ENCODE measurements at regions not wholly inside any gene's neighbourhood (a gene's known extent, or its start where the extent isn't known, plus 50 kb on each side); places are given as distances from the start of the nearest gene placed in this dataset.

- DNase-seq (no peak), ATAC-seq (no peak)
- Mint-ChIP-seq H3K27me3 (peaks cover 27% of the 10 kb centered on the region), H3K36me3 (no peaks in the 10 kb centered on the region), H3K4me3 (no peak overlapping the region), H3K9me3 (ENCODE audit: low read depth) (no peaks in the 10 kb centered on the region), H3K27ac (no peak overlapping the region), H3K4me1 (peaks cover 4% of the 10 kb centered on the region)
- CTCF ChIA-PET: no interaction called here
These were observed 95.5 kb downstream of the RPL27A start for GRCh38 chr11:8777907-8778767.

DNA sequence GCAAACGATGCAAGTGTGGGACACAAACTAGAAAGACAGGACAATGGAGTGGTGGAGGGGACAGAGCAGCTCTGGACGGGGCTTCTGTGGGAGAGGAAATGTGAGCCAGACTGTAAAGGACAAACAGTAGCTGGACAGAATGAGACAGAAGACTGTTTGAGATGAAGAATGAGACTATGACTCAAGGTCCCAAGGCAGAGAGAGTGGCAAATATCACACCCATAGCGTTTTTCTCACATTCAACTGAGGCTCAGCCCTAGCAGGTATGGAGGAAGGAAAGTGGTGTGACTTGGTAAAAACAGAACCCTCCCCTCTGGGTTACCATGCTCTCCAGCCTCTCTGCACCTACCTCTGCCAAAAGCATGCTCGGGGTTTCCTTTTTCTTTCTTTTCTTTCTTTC lies 96.5 kb downstream of the RPL27A start:
- no peaks in the 10 kb centered on the region for H3K36me3 Mint-ChIP-seq
- CTCF ChIA-PET: no interaction called here

GRCh38 chr11:8779732-8780131 lies 97.1 kb downstream of the RPL27A start:
- H3K36me3 Mint-ChIP-seq: no peaks in the 10 kb centered on the region
- CTCF ChIA-PET: interaction anchor here (1.0 kb wide), 1 partner anchor 8 kb away, joined by 3 read pairs; no protein-coding TSS in a partner anchor
- no peaks in the 10 kb centered on the region for H3K4me1 Mint-ChIP-seq
- no peaks in the 10 kb centered on the region for H3K9me3 Mint-ChIP-seq (ENCODE audit: low read depth)
- peaks cover 34% of the 10 kb centered on the region for H3K27me3 Mint-ChIP-seq
- H3K27ac Mint-ChIP-seq: no peak overlapping the region
- no peak for ATAC-seq
- no peak for DNase-seq
- H3K4me3 Mint-ChIP-seq: no peak overlapping the region

More for the DNA sequence above, 96.5 kb downstream of the RPL27A start:
- H3K27ac Mint-ChIP-seq: no peak overlapping the region
- H3K4me3 Mint-ChIP-seq: no peak overlapping the region
- no peak for ATAC-seq
- H3K4me1 Mint-ChIP-seq: peaks cover 4% of the 10 kb centered on the region
- no peaks in the 10 kb centered on the region for H3K9me3 Mint-ChIP-seq (ENCODE audit: low read depth)
- no peak for DNase-seq
- peaks cover 34% of the 10 kb centered on the region for H3K27me3 Mint-ChIP-seq

- H3K4me3 Mint-ChIP-seq: no peak overlapping the region
- peaks cover 31% of the 10 kb centered on the region for H3K27me3 Mint-ChIP-seq
- H3K9me3 Mint-ChIP-seq (ENCODE audit: low read depth): no peaks in the 10 kb centered on the region
- DNase-seq (no peak), ATAC-seq (no peak)
- H3K4me1 Mint-ChIP-seq: peaks cover 7% of the 10 kb centered on the region
- CTCF ChIA-PET: no interaction called here
- no peaks in the 10 kb centered on the region for H3K36me3 Mint-ChIP-seq
- H3K27ac Mint-ChIP-seq: no peak overlapping the region
These were observed 102.4 kb downstream of the RPL27A start for GRCh38 chr11:8784954-8785353.

DNA sequence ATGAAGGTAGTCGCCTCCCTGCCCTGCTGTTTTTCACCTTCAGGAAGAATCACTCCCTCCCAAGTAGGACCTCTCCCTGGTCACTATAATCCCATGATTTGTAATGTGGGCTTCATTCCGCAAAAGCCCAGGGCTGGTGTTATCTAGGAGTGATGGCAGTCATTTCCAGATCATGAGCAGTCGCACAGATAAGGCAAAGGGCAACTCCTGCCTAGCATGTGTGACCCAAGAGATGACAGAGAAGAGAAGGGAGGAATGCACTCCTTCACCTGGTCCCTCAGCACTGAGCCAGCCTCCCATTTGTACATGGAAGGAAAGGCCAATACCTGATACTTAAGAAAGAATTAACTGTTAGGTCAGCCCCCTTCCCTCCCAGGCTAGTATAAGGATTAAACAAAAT lies 102.9 kb downstream of the RPL27A start:
- Mint-ChIP-seq H3K27me3 (peaks cover 28% of the 10 kb centered on the region), H3K27ac (no peak overlapping the region), H3K4me3 (no peak overlapping the region), H3K9me3 (ENCODE audit: low read depth) (no peaks in the 10 kb centered on the region), H3K4me1 (peaks cover 7% of the 10 kb centered on the region), H3K36me3 (no peaks in the 10 kb centered on the region)
- CTCF ChIA-PET: no interaction called here
- DNase-seq (no peak), ATAC-seq (no peak)

GRCh38 chr11:8785998-8786397 lies 103.4 kb downstream of the RPL27A start:
- CTCF ChIA-PET: no interaction called here
- no peak overlapping the region for H3K4me3 Mint-ChIP-seq
- peaks cover 22% of the 10 kb centered on the region for H3K27me3 Mint-ChIP-seq

DNA sequence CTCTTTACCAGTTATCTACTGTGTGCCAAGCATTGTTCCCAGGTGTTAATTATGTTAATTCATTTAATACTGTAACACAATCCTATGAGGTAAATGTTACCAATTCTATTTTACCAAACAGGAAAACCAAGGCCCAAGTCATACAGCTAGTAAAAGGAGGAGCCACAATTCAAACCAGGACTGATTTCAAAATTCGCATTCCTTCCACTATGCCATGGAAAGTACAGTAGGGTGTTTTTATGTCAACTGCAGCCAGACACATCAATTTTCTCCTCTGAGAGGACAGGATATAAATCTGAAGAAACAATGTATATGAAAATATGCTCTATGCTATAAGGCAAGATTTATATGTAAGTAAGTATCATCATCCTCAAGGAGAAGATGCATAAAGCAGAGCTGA lies 104.3 kb downstream of the RPL27A start:
- ATAC-seq: no peak

More at GRCh38 chr11:8785998-8786397, 103.4 kb downstream of the RPL27A start:
- Mint-ChIP-seq H3K36me3 (no peaks in the 10 kb centered on the region), H3K4me1 (peaks cover 7% of the 10 kb centered on the region), H3K9me3 (ENCODE audit: low read depth) (no peaks in the 10 kb centered on the region), H3K27ac (no peak overlapping the region)
- DNase-seq (no peak), ATAC-seq (no peak)

GRCh38 chr11:8787372-8787771 lies 104.8 kb downstream of the RPL27A start:
- no peak for ATAC-seq

More for the DNA sequence above, 104.3 kb downstream of the RPL27A start:
- Mint-ChIP-seq H3K36me3 (no peaks in the 10 kb centered on the region), H3K27me3 (peaks cover 13% of the 10 kb centered on the region), H3K27ac (no peak overlapping the region), H3K4me1 (peaks cover 7% of the 10 kb centered on the region), H3K4me3 (no peak overlapping the region), H3K9me3 (ENCODE audit: low read depth) (no peaks in the 10 kb centered on the region)
- CTCF ChIA-PET: no interaction called here
- DNase-seq: no peak

GRCh38 chr11:8788616-8789015 lies 106.0 kb downstream of the RPL27A start:
- CTCF ChIA-PET: no interaction called here

More at GRCh38 chr11:8787372-8787771, 104.8 kb downstream of the RPL27A start:
- no peaks in the 10 kb centered on the region for H3K36me3 Mint-ChIP-seq
- CTCF ChIA-PET: no interaction called here
- DNase-seq: no peak
- no peak overlapping the region for H3K27ac Mint-ChIP-seq
- no peak overlapping the region for H3K4me3 Mint-ChIP-seq
- H3K27me3 Mint-ChIP-seq: peaks cover 11% of the 10 kb centered on the region
- H3K9me3 Mint-ChIP-seq (ENCODE audit: low read depth): no peaks in the 10 kb centered on the region
- H3K4me1 Mint-ChIP-seq: peaks cover 7% of the 10 kb centered on the region

GRCh38 chr11:8789864-8790263 lies 107.3 kb downstream of the RPL27A start:
- H3K27ac Mint-ChIP-seq: no peak overlapping the region
- CTCF ChIA-PET: no interaction called here
- H3K4me1 Mint-ChIP-seq: peaks cover 7% of the 10 kb centered on the region
- DNase-seq (no peak), ATAC-seq (no peak)
- H3K27me3 Mint-ChIP-seq: peaks cover 10% of the 10 kb centered on the region
- no peak overlapping the region for H3K4me3 Mint-ChIP-seq
- H3K36me3 Mint-ChIP-seq: no peaks in the 10 kb centered on the region
- H3K9me3 Mint-ChIP-seq (ENCODE audit: low read depth): no peaks in the 10 kb centered on the region

More at GRCh38 chr11:8788616-8789015, 106.0 kb downstream of the RPL27A start:
- H3K27ac Mint-ChIP-seq: no peak overlapping the region
- DNase-seq (no peak), ATAC-seq (no peak)
- H3K4me3 Mint-ChIP-seq: no peak overlapping the region
- H3K27me3 Mint-ChIP-seq: peaks cover 14% of the 10 kb centered on the region
- no peaks in the 10 kb centered on the region for H3K9me3 Mint-ChIP-seq (ENCODE audit: low read depth)
- peaks cover 7% of the 10 kb centered on the region for H3K4me1 Mint-ChIP-seq
- H3K36me3 Mint-ChIP-seq: no peaks in the 10 kb centered on the region

- Mint-ChIP-seq H3K27me3 (peaks cover 7% of the 10 kb centered on the region), H3K9me3 (ENCODE audit: low read depth) (no peaks in the 10 kb centered on the region), H3K4me3 (no peak overlapping the region), H3K27ac (no peak overlapping the region), H3K4me1 (peaks cover 7% of the 10 kb centered on the region), H3K36me3 (no peaks in the 10 kb centered on the region)
- no peak for DNase-seq
- CTCF ChIA-PET: no interaction called here
- ATAC-seq: no peak
These were observed 108.4 kb downstream of the RPL27A start for GRCh38 chr11:8790968-8791367.

DNA sequence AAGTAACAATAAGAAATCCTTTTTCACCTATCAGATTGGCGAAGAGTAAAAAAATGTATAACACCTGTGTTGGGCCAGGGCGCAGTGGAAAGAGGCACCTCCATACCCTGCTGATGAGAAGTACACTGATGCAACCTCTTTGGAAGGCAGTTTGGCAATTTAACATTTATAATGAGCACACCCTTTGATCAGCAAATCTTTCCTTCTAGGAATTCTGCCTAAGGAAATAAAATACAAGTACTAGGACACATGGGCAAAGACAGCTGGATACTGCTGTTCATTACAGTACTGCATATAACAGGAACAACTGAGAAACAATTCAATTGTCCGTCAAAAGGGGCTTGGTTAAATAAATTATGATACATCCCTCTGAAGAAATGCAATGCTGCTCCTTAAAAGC lies 110.1 kb downstream of the RPL27A start:
- H3K4me1 Mint-ChIP-seq: peaks cover 13% of the 10 kb centered on the region
- H3K27me3 Mint-ChIP-seq: peaks cover 10% of the 10 kb centered on the region
- no peaks in the 10 kb centered on the region for H3K9me3 Mint-ChIP-seq (ENCODE audit: low read depth)
- no peak for ATAC-seq
- CTCF ChIA-PET: no interaction called here
- H3K4me3 Mint-ChIP-seq: no peak overlapping the region
- H3K36me3 Mint-ChIP-seq: no peaks in the 10 kb centered on the region
- no peak overlapping the region for H3K27ac Mint-ChIP-seq
- DNase-seq: no peak

DNA sequence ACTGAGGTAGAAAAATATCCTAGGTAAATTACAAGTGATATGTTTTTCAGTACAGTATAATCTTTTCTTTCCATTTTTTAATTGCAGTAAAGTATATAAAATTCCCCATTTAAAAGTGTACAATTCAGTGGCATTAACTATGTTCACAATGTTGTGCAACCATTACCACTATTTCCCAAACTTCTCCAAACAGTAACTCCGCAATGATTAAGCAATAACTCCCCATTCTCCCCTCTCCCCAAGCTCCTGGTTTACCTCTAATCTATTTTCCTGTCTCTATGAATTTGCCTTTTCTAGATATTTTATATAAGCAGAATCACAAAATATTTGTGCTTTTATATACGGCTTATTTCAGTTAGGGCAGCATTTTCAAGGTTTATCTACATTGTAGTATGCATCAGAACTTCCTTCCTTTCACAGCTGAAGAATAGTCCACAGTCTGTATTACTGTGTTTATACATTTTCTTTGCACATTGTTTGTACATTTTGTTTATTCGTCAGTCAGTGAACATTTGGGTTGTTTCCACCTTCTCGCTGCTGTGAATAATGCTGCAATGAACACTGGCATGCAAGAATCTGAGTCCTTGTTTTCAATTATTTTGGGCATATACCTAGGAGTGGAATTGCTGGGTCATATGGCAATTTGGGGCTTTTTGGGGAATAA lies 110.7 kb downstream of the RPL27A start:
- no peak overlapping the region for H3K27ac Mint-ChIP-seq
- H3K4me1 Mint-ChIP-seq: peaks cover 13% of the 10 kb centered on the region
- H3K9me3 Mint-ChIP-seq (ENCODE audit: low read depth): no peaks in the 10 kb centered on the region
- no peaks in the 10 kb centered on the region for H3K36me3 Mint-ChIP-seq
- ATAC-seq (no peak), DNase-seq (no peak)
- H3K4me3 Mint-ChIP-seq: no peak overlapping the region
- peaks cover 14% of the 10 kb centered on the region for H3K27me3 Mint-ChIP-seq
- CTCF ChIA-PET: no interaction called here

- CTCF ChIA-PET: interaction anchor here (1.1 kb wide), 1 partner anchor 20 kb away, joined by 4 read pairs; no protein-coding TSS in a partner anchor
- Mint-ChIP-seq H3K4me1 (peaks cover 6% of the 10 kb centered on the region), H3K9me3 (ENCODE audit: low read depth) (no peaks in the 10 kb centered on the region), H3K36me3 (no peaks in the 10 kb centered on the region), H3K27me3 (peaks cover 14% of the 10 kb centered on the region), H3K4me3 (no peak overlapping the region), H3K27ac (no peak overlapping the region)
- ATAC-seq (no peak), DNase-seq (no peak)
These were observed 111.5 kb downstream of the RPL27A start for GRCh38 chr11:8794126-8794525.
